Astrocyte (in vitro differentiated cells and primary cell): ENCODE measurements at regions not wholly inside any gene's neighbourhood (a gene's known extent, or its start where the extent isn't known, plus 50 kb on each side); places are given as distances from the start of the nearest gene placed in this dataset.

Source experiments
- CTCF ChIP-seq: IDR thresholded peaks from 2 replicates; pipeline ENCODE4 v1.5.1; 2011; ENCODE audit warnings: low read depth, mild to moderate bottlenecking, inconsistent platforms, low read length, moderate library complexity; ENCODE audit not compliant: insufficient read depth
- EZH2 ChIP-seq: IDR thresholded peaks from 2 replicates; pipeline ENCODE4 v1.6.1; 2012; ENCODE audit warnings: mild to moderate bottlenecking, low read length, inconsistent platforms; ENCODE audit not compliant: insufficient read depth

- TF ChIP-seq CTCF, result no peak
- no peak for TF ChIP-seq EZH2
These were observed 77.7 kb upstream of the CTNND2 start for GRCh38 chr5:11981986-11982385.
